Adrenal gland (tissue), 5 donors: ENCODE measurements at regions not wholly inside any gene's neighbourhood (a gene's known extent, or its start where the extent isn't known, plus 50 kb on each side); places are given as distances from the start of the nearest gene placed in this dataset.

Experiments used
- POLR2A ChIP-seq, 2 donors: fragments of 450-650 bp; IDR thresholded peaks; one replicate each; pipeline ENCODE4 v1.6.1; 2017; ENCODE audit warnings: antibody characterized with exemption in 2 of 2, mild to moderate bottlenecking in 2 of 2, moderate library complexity in 1 of 2
- TF ChIP-seq, protein P1 (sequence below), 6 experiments: fragments of 450-650 bp in 4 of 6; fragments of 200-600 bp in 2 of 6; sonication (generic) in 1 of 6; IDR thresholded peaks; 1 replicate in 5 of 6; 2 replicates in 1 of 6; pipeline versions ENCODE4 v1.5.1 to v1.8.0; 2016 to 2021; ENCODE audit warnings: antibody characterized with exemption in 6 of 6, mild to moderate bottlenecking in 2 of 6, moderate library complexity in 1 of 6
- donor health status: DM: no; HTN: no; CAD: no.

DNA sequence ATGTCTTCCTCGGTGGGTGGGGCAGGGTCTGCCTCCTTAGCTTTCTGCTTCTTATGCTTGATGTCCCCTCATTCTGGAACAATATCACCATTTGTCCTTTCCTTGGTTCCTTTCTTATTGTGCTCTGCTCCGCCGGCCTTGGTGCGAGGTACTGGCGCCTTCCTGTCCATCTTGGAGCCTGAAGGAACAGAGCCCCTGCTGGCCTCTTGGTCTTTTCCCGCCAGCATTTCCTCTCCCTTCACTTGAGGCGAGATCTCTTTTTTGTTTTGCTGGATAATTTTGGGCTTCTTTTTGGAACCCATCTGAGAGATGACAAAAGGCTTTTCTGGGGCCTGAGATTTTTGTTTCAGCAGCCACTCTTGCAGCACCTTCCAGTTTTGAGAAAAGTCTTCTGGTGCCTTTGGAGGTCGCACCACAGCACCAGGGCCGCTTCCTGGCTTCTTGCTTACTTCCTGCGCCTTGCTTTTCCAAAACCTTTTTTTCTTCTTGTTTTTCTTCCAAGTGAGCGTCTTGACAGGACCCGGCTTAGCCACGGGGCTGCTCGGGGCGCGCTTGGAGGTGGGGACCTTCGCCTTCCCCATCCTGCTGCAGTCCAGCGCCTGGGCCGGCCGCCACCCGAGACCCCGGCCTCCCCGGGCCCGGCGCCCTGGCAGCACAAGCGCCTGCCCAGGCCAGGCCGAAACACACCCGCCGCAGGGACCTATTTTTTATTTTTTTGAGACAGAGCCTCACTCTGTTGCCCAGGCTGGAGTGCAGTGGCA lies 127.1 kb downstream of the KLF13 start:
- no peak for TF ChIP-seq POLR2A (IDR thresholded peaks at IDR 0.05)
- TF ChIP-seq, protein P1, sequence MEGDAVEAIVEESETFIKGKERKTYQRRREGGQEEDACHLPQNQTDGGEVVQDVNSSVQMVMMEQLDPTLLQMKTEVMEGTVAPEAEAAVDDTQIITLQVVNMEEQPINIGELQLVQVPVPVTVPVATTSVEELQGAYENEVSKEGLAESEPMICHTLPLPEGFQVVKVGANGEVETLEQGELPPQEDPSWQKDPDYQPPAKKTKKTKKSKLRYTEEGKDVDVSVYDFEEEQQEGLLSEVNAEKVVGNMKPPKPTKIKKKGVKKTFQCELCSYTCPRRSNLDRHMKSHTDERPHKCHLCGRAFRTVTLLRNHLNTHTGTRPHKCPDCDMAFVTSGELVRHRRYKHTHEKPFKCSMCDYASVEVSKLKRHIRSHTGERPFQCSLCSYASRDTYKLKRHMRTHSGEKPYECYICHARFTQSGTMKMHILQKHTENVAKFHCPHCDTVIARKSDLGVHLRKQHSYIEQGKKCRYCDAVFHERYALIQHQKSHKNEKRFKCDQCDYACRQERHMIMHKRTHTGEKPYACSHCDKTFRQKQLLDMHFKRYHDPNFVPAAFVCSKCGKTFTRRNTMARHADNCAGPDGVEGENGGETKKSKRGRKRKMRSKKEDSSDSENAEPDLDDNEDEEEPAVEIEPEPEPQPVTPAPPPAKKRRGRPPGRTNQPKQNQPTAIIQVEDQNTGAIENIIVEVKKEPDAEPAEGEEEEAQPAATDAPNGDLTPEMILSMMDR (IDR thresholded peaks at IDR 0.05) = no peak
